Colonic mucosa (tissue), 4 donors: ENCODE measurements at regions not wholly inside any gene's neighbourhood (a gene's known extent, or its start where the extent isn't known, plus 50 kb on each side); places are given as distances from the start of the nearest gene placed in this dataset.

ENCODE experiments used
- DNase-seq: peaks from one replicate; pipeline ENCODE4 v3.0.0-alpha.2; 2020
- H3K27ac ChIP-seq: fragments of 200-600 bp; one replicate; pipeline ENCODE4 v1.8.0; 2021
- H3K27me3 ChIP-seq: fragments of 200-600 bp; one replicate; pipeline ENCODE4 v1.8.0; 2021
- H3K36me3 ChIP-seq: fragments of 200-600 bp; one replicate; pipeline ENCODE4 v1.8.0; 2021
- H3K4me1 ChIP-seq: fragments of 200-600 bp; one replicate; pipeline ENCODE4 v1.8.0; 2021; ENCODE audit warnings: mild to moderate bottlenecking
- H3K4me3 ChIP-seq: fragments of 200-600 bp; one replicate; pipeline ENCODE4 v1.8.0; 2021
- H3K9ac ChIP-seq, 2 donors: one replicate each; pipeline ENCODE4 v1.7.0; 2013; ENCODE audit warnings: control low read depth in 2 of 2, low read depth in 2 of 2, low read length in 2 of 2
- H3K9me3 ChIP-seq: fragments of 200-600 bp; one replicate; pipeline ENCODE4 v1.8.0; 2021
- CTCF ChIP-seq: fragments of 200-600 bp; IDR thresholded peaks from one replicate; pipeline ENCODE4 v1.8.0; 2022; ENCODE audit warnings: antibody characterized with exemption, mild to moderate bottlenecking
- intact Hi-C: fragments of 100-400 bp; cut with DNase I; formaldehyde crosslinking; loops from one replicate; pipeline ENCODE4 v1.14.1; 2022
- donor health status: healthy.
- donor health status: DM: no; HTN: no; CAD: no.
- donor health status: DM: no; HTN: no; CAD: no.

GRCh38 chr11:80371931-80372330 is 931.1 kb upstream of the TENM4 start:
- H3K4me1 ChIP-seq: no peaks in the 10 kb centered on the region
- no peak overlapping the region for H3K4me3 ChIP-seq
- intact Hi-C loops: no loop called here
- H3K27ac ChIP-seq: no peak overlapping the region
- no peak for TF ChIP-seq CTCF
- H3K36me3 ChIP-seq: no peaks in the 10 kb centered on the region
- no peak overlapping the region for H3K9ac ChIP-seq
- H3K9me3 ChIP-seq: no peaks in the 10 kb centered on the region
- no peak for DNase-seq
- no peaks in the 10 kb centered on the region for H3K27me3 ChIP-seq

- Histone ChIP-seq H3K36me3 (no peaks in the 10 kb centered on the region), H3K27ac (no peak overlapping the region), H3K4me3 (no peak overlapping the region), H3K4me1 (no peaks in the 10 kb centered on the region), H3K9me3 (no peaks in the 10 kb centered on the region), H3K27me3 (no peaks in the 10 kb centered on the region), H3K9ac (no peak overlapping the region)
- no peak for DNase-seq
- intact Hi-C loops: no loop called here
- TF ChIP-seq CTCF: no peak
These were observed 925.1 kb upstream of the TENM4 start for GRCh38 chr11:80365980-80366379.

GRCh38 chr11:80365076-80365725 is 924.4 kb upstream of the TENM4 start:
- H3K9me3 ChIP-seq: no peaks in the 10 kb centered on the region
- no peaks in the 10 kb centered on the region for H3K4me1 ChIP-seq
- no peak for DNase-seq
- no peaks in the 10 kb centered on the region for H3K27me3 ChIP-seq
- no peak overlapping the region for H3K4me3 ChIP-seq
- intact Hi-C loops: no loop called here
- no peak overlapping the region for H3K27ac ChIP-seq
- no peak overlapping the region for H3K9ac ChIP-seq
- H3K36me3 ChIP-seq: no peaks in the 10 kb centered on the region
- TF ChIP-seq CTCF: no peak

- Histone ChIP-seq H3K36me3 (no peaks in the 10 kb centered on the region), H3K9ac (no peak overlapping the region), H3K27me3 (no peaks in the 10 kb centered on the region), H3K4me3 (no peak overlapping the region), H3K4me1 (no peaks in the 10 kb centered on the region), H3K9me3 (no peaks in the 10 kb centered on the region), H3K27ac (no peak overlapping the region)
- no peak for DNase-seq
- intact Hi-C loops: no loop called here
- no peak for TF ChIP-seq CTCF
These were observed 921.9 kb upstream of the TENM4 start for GRCh38 chr11:80362563-80363340.

GRCh38 chr11:80355251-80355650 is 914.4 kb upstream of the TENM4 start:
- Histone ChIP-seq H3K4me1 (no peaks in the 10 kb centered on the region), H3K4me3 (no peak overlapping the region), H3K27ac (no peak overlapping the region), H3K9me3 (no peaks in the 10 kb centered on the region), H3K9ac (no peak overlapping the region), H3K27me3 (no peaks in the 10 kb centered on the region), H3K36me3 (no peaks in the 10 kb centered on the region)
- TF ChIP-seq CTCF: no peak
- no peak for DNase-seq
- intact Hi-C loops: no loop called here
